NCI-H2107 treated with DMSO at 0.1 percent for 48 hours (cell line): ENCODE measurements at regions not wholly inside any gene's neighbourhood (a gene's known extent, or its start where the extent isn't known, plus 50 kb on each side); places are given as distances from the start of the nearest gene placed in this dataset.

Source experiments
- DNase-seq: peaks from one replicate; lab custom pipeline; 2025; ENCODE audit not compliant: unreplicated experiment; lab: John Stamatoyannopoulos, UW

DNA sequence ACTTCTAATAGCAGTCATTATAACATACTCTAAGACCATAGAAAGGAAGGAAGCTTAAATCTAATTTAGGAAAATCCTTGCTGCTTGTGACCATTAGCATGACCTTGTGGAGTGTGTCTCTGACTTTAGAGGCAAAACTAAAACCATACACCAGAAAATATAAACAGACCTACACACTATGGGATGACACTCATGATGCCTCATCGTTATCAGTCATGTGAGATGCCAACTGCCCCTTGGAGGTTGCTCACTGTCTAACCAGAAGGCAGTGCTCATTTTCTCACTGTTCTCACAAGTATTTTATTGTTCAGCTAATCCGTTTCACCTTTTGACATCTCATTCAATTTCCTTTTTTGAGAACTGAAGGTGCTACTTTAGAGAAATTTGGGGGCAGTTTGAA, 376.9 kb downstream of the RND3 start:
- no peak for DNase-seq

DNA sequence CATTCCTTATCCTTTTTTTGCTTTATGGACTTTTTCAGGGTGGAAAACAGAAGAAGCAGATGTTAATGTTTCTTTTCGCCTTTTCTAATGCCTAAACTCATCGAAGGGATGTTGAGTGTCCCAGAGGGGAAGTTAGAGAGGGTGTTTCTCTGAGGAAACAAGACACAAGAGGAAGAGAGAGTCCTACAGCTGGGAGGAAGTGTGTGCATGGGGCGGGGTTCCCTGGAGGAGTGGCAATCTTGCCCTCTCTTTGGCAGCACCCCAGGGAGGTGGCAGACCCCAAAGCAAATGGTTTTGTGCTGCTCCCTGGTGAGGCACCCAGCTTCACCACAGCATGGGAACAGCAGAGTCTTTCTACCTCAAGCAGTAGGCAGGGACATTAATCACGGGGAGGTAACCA, 377.6 kb downstream of the RND3 start:
- DNase-seq = no peak

DNA sequence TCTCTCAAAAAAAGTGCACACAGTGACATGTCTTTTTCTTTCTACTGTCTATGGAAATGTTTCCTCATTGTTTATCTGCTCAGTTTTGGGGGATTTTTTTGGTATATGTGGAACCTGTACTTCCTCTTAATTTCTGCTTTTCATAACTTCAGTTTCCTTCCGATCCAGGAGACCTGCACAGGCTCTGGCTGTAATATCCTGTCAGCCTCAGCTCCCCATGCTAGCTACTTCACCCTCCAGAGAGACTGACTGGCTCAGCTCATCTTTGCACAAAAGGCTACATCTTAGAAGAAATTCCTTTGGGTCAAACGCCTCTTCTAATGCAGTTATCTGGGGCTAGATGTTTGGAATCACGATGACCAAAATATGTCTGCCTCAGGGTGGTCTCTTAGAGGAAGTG, 378.4 kb downstream of the RND3 start:
- no peak for DNase-seq

DNA sequence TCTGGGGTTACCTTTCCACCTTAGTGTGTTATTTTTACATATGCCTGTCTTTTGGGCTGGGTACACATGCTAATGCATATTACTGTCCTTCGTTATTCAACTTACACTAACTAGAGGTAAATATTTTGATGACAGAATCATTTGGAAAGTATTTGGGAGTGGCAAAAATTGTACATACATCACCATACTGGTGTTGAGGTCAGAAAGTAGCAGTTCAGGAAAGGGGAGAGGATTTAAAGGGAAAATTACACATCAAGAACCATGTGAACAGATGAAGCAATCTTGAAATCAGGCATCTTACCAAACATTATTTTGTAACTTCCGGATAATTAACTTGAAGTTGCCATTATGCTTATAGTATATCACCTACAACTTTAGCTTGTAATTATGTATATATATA, 379.7 kb downstream of the RND3 start:
- DNase-seq = no peak

DNA sequence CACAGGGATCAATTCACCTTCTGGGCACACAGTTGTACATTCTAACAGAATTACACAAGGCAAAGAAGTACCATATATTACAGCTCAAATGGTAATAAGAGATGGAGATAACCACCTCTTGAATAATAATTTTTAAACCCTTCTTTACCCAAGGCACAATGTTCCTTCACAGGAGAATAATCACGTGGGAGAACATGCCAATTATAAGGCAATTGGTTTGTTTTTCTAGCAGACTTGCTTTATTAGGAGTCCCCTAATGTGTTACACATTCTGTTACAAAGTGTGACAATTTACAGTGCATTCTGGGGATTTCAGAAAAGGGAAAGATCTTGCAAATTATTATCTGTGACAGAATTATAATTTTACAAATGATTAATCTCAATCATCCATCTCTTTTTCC, 380.3 kb downstream of the RND3 start:
- no peak for DNase-seq

DNA sequence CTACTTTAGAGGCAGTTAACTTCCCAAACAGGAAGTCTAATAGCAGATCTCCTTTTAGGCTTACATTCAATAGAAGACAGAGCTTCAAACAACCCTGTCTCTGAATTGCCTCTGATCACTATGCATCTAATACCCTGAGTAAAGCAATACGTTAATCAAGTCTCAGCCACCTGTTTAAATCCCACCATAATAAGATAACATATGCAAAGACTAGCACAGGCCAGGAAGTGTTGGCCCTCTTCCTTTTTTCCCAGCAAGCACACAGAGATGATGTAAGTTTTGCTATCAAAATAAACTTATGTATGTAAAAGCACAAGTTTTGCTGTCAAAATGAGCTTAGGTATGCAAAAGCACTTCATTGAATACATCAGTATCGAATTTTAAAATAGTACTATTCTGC, 385.5 kb downstream of the RND3 start:
- DNase-seq = no peak

DNA sequence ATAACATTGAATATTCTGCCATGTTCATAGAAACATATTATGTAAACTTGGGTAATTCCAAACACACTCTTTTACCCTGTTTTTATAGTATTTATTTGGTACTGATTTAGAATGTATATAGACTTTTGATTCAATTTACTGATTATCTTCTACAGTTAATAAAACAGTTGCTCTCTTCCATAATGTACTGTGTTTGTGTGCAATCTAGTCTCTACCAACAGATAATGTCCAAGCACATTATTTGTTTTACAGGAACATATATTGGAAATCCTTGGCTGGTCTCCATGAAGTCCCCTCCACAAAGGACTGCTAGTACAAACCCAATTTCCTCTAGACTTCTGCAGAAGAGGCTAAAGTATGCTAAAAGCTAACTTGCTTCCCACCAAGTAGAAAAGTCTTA, 386.6 kb downstream of the RND3 start:
- no peak for DNase-seq

DNA sequence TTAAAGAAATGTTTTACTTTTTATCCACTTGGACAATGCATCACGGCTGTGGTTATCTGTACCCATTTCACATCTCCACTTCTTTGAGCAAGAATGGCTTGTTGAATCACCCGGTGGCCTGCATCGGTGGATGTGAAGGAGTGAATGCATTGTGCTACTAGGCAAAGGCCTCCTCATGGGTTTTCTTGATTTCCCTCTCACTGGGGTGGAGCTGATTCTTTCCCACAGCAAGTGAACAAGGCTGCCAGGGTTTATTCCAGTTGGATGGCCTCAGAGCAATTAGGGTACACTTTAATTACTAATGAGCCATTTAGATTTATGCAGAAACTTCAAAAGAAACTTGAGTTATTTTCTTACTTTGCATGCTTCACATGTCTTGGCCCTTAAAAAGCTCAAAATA, 387.1 kb downstream of the RND3 start:
- DNase-seq = no peak

DNA sequence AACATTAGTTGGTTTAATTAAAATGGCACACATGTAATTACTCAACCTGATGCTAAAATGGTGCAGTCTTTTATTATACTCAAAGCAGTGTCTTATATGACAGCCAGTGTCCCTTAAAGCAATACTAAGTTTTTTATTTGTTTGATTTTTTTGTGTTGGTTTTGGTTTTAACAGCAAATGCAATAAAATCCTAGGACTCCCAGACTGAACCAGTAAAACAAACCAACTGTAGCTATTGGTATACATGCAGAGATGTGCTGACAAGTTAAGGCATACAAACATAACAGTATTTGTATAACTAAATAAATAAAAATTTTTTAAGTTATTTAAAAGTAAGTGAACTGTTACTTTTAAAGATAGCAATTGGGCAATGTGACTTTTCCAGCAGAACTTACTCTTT, 387.7 kb downstream of the RND3 start:
- no peak for DNase-seq

DNA sequence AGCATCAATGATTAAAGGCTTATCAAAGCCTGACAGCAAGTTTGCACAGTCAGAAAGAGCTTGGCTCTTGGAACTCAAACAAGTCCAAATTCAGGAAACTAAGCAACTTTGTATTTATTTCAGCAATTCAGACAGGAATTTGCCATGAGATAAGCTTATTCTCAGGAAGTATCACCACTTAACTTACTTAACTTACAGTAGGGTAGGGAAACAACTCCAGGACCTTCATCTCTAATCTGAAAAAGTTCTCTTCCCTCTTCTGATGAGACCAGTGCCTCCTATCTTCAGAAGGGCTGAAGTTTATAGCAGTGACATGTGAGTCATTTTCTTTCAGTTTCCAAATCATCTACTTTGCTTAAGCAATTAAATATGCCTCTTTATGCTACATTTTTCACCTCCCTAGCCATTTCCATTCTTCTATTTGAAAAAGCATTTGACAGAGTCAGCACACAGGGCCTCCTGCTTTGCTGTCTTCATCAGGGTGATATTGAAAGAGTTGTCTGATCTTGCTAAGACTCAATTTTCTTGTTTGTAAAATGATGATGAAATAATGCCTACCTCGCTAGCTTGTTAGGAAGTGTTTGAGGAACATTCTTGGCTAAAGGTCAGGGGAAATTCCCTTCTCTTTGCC, 389.5 kb downstream of the RND3 start:
- no peak for DNase-seq

DNA sequence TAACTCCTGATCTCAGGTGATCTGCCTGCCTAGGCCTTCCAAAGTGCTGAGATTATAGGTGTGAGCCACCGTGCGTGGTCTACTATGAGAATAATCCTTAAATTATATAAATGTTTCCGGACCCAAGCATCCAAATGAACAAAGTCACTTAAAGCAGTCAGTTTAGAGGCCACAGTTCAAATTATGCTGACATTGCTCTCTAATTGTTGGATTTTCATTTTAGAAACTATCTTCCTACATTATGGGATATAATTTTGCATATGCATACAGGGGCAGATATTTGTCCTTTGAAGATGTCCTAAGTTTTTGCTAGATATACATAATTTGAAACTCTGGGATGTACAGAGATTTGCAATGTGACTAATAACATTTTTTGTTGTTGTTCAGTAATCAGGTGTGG, 390.1 kb downstream of the RND3 start:
- DNase-seq = no peak

DNA sequence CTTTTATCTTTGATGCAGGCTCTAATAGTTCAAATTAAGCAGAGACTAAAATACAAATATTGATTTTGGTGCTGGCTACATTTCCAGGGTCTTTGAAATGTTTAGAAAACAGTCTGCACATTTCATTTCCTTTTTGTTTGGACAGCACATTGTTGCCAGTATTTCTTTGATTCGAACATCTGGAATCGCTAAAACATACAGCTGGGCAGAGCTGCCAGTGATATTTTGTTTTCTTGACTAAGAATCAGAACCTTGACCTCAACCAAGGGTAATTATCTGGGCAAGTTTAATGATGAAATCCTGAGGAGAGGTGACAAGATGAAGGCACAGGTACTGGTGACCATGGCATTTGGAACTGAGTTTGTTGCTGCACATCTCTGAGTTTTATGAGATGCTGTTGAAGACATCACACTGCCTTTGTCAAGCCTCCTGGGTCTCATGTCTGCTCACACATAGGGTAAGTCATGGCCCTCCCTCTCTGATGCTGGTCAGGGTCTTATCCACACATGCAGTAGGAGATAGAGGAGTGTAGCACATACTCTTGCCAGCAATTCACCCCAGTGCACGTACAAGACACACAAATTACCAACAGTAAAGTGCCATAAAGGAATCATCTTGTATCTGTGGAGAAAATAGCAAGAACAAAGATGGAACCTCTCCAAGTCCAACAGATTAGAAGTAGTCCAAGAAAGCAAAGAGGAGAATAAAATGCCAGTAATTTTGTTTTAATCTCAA, 391.9 kb downstream of the RND3 start:
- no peak for DNase-seq

DNA sequence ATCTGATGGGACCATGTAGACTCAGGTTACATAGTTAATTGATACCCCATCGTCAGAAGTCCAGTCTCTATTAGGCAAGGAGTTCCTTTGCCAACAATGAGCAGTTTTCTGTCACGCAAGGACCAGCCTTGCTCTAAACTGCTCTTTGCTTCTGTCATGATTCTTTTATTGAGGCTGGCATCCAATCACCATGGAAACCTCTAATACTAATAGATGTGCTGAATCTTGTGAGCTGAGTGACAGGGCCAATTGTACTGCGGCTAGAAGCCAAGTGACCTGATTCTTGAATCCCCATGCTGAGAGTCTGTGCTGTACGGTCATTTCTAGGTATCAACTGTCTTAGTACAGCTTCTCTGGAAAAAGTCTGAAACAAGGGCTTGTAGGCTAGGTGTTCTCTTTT, 395.6 kb downstream of the RND3 start:
- no peak for DNase-seq

DNA sequence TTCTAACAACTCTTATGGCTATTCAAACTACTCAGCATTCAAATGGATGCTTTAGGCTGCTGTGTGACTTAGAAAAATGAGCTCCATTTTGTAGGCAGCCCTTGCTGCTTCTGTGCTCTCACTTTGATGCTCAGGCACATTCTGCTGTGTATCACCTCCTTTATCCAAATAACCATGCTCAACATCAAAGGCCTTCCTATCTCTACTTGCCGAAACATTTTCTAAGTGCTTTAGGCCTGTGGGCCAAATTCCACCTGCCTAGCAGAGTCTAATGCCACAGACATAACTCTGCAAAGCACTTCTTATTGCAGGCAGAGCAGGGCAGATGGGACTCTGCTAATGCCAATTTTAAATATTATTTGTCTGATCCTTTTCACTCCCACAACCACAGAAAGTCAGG, 397.4 kb downstream of the RND3 start:
- no peak for DNase-seq

DNA sequence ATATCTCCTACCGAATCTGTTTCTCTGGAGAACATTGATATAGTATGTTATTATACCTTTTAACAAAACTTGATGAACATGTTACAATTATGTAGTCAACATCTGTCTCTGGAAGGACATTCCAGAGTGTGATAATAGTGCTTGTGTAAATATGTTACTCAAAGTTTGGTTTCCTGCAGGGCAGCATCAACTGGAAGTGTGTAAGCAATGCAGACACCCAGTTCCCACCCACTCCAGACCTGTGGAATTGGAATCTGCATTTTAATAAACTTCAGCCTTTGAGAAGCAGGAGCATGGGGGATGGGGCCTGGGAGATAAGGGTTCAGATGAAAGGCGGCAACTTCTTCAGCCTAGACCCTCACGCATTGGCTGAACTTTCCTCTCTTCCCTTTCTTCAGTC, 398.9 kb downstream of the RND3 start:
- no peak for DNase-seq

DNA sequence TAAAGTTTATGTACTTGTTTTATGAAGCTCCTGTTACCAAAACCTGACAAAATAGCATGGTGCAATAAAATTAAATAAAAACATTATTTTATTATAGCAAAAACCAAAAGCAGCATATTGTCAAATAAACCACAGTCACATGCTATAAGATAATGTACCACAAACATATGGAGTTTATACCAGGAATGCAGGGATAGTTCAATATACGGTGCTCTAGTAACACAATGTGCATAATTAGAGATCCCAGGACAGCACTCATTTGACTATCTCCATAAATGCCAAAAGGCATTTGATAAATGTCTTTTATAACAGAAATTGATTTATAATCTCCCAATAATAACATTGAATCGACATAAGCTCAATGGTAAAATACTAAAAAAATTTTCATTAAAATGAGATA, 402.0 kb downstream of the RND3 start:
- DNase-seq = no peak

DNA sequence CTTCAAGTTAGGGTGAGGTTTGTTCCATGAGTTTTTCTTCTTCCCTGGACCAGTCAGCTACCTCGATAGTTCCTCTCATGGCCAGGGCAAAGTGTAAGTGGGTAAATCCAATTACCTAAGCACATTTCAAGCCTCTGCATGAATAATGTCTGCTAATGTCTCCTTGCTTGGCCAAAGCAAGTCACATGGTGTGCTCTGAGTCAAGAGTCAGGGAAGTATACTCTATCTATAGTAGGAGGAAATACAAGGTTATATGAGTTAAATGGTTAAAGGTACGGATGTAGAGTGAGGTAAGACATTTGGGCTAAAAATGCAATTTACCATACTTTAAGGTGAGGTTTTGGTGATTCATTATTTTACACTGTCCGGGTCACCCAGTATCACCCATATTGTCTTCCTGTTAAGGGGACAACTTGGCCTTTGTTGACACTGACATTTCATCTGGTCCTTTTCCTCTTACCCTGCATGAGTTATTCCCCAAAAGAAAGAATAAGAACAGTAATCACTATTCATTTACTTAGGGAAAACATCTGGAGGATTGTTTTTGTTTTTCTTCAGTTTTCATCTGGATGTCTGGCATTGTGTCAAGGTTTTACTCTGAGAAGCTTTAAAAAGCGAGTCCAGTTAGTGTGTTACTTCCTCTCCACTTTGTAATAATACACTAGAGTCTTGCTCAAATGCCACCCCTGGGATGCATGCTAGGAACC, 405.5 kb downstream of the RND3 start:
- no peak for DNase-seq

DNA sequence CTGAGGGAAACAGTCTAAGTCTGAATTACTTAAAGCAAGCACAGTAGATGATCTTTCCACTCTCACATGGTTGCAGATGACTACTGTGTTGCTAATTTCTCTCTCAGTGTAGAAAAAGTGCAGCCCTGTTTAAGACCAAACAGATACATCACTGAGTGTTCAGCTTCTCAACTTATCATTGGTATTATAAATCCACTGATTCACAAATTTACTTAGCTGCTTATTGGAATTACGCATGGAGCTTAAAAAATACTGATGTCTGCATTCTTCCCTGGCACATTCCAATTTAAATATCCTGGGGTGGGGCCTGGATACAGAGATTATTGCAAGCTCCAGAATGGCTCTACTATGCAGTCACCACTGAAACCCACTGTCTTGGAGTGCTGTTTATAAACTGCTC, 411.2 kb downstream of the RND3 start:
- DNase-seq = no peak

DNA sequence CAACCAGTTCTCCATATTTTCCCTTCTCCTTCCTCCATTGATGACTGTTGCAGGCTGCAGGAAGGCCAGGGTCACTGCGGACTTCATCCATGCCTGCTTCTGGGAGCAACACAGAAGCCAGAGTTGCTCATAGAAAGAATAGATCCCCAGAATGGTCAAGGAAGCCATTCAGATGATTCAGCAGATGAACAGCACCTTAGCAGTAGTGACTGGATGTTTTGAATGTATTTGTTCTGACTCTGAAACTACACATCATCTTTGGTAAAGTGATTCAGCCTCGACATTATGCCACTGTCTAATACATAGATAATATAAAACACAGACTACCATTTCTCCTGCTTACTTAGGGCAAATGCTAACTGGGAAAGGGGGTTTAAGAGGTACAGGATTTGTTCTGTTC, 411.6 kb downstream of the RND3 start:
- DNase-seq = no peak

DNA sequence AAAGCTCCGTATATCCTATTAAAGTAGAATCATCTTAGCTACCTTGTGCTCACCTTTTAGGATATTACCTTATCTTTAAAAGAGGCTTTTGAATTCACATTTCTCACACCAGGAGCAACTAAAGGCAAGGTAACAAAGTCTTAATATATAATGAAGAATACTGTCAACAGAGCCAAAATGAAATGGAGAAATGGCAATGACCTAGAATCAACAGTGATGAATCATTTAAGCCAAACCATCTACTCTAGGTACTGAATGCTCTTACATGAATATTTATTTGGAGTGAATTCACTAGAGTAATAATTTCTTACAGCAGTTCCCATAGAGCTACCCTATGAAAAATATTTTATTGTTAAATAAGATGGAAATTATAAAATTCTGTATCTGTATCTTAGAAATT, 421.0 kb downstream of the RND3 start:
- no peak for DNase-seq

DNA sequence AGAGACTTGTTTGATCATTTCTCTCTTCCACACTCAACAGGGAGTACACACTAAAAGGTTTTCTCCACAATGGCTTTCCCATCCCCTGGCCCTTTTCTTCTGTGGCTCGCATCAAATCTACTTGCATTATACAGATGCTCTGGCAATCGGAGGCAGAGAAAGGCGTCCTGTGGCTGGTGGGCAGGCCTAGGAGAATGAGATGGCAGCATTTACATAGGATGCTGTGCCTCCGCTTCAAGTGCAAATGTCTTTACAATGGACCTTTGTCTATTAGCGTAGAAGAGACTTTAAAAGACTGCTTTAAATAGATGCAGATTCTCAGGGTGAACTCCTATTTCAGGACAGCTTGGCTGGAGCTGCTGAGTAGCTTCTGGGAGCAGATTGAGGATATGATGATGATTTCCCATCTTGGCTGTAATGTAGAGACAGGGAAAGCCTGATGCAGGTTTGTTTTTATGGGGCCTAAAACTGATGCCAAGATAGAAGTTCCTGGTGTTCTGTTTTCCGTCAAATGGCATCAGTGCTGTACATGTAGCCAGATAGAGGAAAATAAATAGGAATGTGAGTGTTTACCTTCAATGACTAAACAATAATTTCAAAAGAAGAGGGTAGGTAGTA, 423.4 kb downstream of the RND3 start:
- no peak for DNase-seq

DNA sequence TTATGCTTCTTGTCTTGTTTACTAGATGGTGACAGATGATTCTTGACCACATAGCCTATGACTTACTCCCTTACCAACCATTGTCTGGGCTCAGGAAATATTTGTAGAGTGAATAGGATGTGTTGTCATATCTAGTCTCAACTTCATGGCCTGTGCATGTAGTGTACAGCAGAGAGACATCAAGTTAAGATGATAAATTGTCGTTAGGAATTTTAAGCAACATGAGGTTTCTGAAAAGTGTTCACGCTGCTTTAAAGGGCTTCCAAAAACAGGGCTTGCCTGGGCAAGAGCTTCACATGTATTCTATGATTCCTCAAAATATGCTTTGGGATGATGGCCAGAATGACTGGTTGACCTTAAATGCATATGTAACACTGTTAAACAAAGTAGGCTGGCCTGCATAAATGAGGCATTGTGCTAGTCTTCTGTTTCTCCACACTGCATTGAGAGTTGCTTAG, 424.0 kb downstream of the RND3 start:
- DNase-seq = no peak
